ENCODE measurements at regions not wholly inside any gene's neighbourhood (a gene's known extent, or its start where the extent isn't known, plus 50 kb on each side); places are given as distances from the start of the nearest gene placed in this dataset.
"Not testable (repeated sequence)": the region's sequence is repeated elsewhere in the genome, so short reads cannot be mapped to it uniquely, and the experiment has no call there.

- Mint-ChIP-seq H3K4me3 (no peak overlapping the region), H3K36me3 (ENCODE audit: low read depth) (no peaks in the 10 kb centered on the region), H3K4me1 (ENCODE audit: low read depth) (no peaks in the 10 kb centered on the region), H3K27me3 (no peaks in the 10 kb centered on the region), H3K9me3 (peaks cover 5% of the 10 kb centered on the region), H3K27ac (no peak overlapping the region)
- no peak for TF ChIP-seq CTCF (IDR thresholded peaks at IDR 0.05)
- Histone ChIP-seq H3K9me3 (ENCODE audit: control insufficient read depth in 1 of 2, insufficient read depth in 1 of 2, low read length in 2 of 2) (peaks cover 0 to 25% of the 10 kb centered on the region in 2 experiments), H3K27ac (ENCODE audit: low read depth in 1 of 2, low read length in 2 of 2) (no peak overlapping the region), H3K4me3 (ENCODE audit: low read length) (no peak overlapping the region), H3K27me3 (ENCODE audit: control insufficient read depth in 1 of 2, insufficient read depth in 2 of 2, low read length in 2 of 2) (no peaks in the 10 kb centered on the region), H3K4me1 (ENCODE audit: insufficient read depth, low read length) (no peaks in the 10 kb centered on the region), H3K36me3 (ENCODE audit: insufficient read depth, low read length) (no peaks in the 10 kb centered on the region)
- CTCF ChIA-PET: no interaction called here
- DNase-seq: no peak
- POLR2A ChIA-PET: no interaction called here
- intact Hi-C loops (cut with DNase I, micrococcal nuclease): no loop called here
- no peak for ATAC-seq (ENCODE audit: poor library complexity)
These were observed 168.8 kb downstream of the KIF26A start for GRCh38 chr14:104307246-104307626.

GRCh38 chr14:104307627-104308401, 169.4 kb downstream of the KIF26A start:
- no peaks in the 10 kb centered on the region for H3K27me3 ChIP-seq (ENCODE audit: control insufficient read depth in 1 of 2, insufficient read depth in 2 of 2, low read length in 2 of 2)
- H3K4me1 ChIP-seq (ENCODE audit: insufficient read depth, low read length): no peaks in the 10 kb centered on the region
- DNase-seq (no peak), ATAC-seq (ENCODE audit: poor library complexity) (no peak)
- peaks cover 0 to 25% of the 10 kb centered on the region in 2 experiments for H3K9me3 ChIP-seq (ENCODE audit: control insufficient read depth in 1 of 2, insufficient read depth in 1 of 2, low read length in 2 of 2)
- POLR2A ChIA-PET: no interaction called here
- H3K36me3 ChIP-seq (ENCODE audit: insufficient read depth, low read length): no peaks in the 10 kb centered on the region
- Mint-ChIP-seq H3K4me3 (no peak overlapping the region), H3K9me3 (peaks cover 5% of the 10 kb centered on the region), H3K27me3 (no peaks in the 10 kb centered on the region), H3K27ac (no peak overlapping the region), H3K4me1 (ENCODE audit: low read depth) (no peaks in the 10 kb centered on the region), H3K36me3 (ENCODE audit: low read depth) (no peaks in the 10 kb centered on the region)
- no peak overlapping the region for H3K4me3 ChIP-seq (ENCODE audit: low read length)
- CTCF ChIA-PET: no interaction called here
- no peak for TF ChIP-seq CTCF (IDR thresholded peaks at IDR 0.05)
- intact Hi-C loops (cut with DNase I, micrococcal nuclease): no loop called here
- no peak overlapping the region for H3K27ac ChIP-seq (ENCODE audit: low read depth in 1 of 2, low read length in 2 of 2)

- H3K4me3 ChIP-seq (ENCODE audit: low read length); H3K4me3 Mint-ChIP-seq; H3K27ac ChIP-seq (ENCODE audit: low read depth in 1 of 2, low read length in 2 of 2); H3K27ac Mint-ChIP-seq; H3K36me3 Mint-ChIP-seq (ENCODE audit: low read depth); H3K4me1 Mint-ChIP-seq (ENCODE audit: low read depth); DNase-seq; H3K9me3 Mint-ChIP-seq; H3K4me1 ChIP-seq (ENCODE audit: insufficient read depth, low read length); intact Hi-C loops (cut with DNase I, micrococcal nuclease); CTCF ChIA-PET; H3K27me3 ChIP-seq (ENCODE audit: control insufficient read depth in 1 of 2, insufficient read depth in 2 of 2, low read length in 2 of 2); POLR2A ChIA-PET; H3K36me3 ChIP-seq (ENCODE audit: insufficient read depth, low read length); H3K27me3 Mint-ChIP-seq; ATAC-seq (ENCODE audit: poor library complexity): not testable (repeated sequence)
- peaks cover 0 to 25% of the 10 kb centered on the region in 2 experiments for H3K9me3 ChIP-seq (ENCODE audit: control insufficient read depth in 1 of 2, insufficient read depth in 1 of 2, low read length in 2 of 2)
These were observed 170.1 kb downstream of the KIF26A start for GRCh38 chr14:104308534-104308933.
